HG03457 (cell line): ENCODE measurements at regions not wholly inside any gene's neighbourhood (a gene's known extent, or its start where the extent isn't known, plus 50 kb on each side); places are given as distances from the start of the nearest gene placed in this dataset.
"Not testable (repeated sequence)": the region's sequence is repeated elsewhere in the genome, so short reads cannot be mapped to it uniquely, and the experiment has no call there.

Experiments used
- ATAC-seq: cut with Tn5 transposase; IDR thresholded peaks from one replicate; pipeline ENCODE4 v1.9.1; 2021; ENCODE audit warnings: moderate number of reproducible peaks; ENCODE audit not compliant: unreplicated experiment

DNA sequence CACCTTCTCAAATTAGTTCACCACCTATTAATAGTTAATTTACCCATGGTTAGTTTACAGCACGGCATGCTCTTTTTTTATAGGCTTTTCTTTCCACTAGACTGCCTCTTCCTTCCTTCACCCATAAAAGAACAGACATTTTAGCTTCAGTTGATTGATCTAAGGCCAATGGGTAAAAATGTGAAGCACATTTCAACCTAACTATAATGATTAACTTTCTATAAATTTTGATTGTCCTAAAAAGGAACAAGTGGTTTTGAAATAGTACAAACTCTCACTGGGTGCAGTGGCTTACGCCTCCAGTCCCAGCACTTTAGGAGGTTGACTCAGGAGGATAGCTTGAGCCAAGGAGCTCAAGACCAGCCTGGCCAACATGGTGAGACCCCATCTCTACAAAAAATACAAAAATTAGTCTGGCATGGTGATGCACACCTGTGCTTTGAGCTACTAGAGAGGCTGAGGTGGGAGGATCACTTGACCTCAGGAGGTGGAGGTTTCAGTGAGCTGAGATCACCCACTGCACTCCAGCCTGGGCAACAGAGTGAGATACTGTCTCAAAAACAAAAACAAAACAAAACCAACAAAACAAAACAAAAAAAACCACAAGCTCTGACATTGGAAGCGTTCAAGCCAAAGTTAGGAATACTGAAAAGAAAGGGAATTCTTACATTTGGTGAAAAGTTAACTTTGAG is 89.9 kb upstream of the FAT1 start:
- ATAC-seq = no peak

DNA sequence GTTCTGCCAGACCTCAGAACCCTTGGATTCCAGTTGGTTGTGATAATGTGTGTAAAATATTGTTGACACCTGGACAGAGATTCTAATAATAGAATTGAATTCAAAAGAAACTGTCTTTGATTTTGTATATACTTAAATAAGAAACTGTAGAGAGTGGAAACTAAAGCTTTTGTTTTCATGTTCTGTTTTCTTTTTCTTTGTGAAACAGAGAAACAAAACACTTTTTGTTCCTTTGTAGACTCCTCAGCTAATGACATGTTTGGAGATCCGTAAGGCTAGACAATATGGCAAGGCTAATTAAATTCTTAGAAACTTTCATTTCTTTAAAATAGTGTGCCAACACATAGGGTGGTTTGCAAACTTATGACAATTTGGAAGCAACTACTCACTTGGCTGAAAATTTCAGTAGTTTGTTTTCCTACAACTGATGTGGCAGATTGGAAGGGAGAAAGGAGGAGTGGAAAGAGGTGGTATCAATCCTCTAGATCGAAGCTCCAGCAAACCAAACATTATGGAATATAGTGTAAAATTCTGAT is 90.9 kb upstream of the FAT1 start:
- ATAC-seq = no peak

DNA sequence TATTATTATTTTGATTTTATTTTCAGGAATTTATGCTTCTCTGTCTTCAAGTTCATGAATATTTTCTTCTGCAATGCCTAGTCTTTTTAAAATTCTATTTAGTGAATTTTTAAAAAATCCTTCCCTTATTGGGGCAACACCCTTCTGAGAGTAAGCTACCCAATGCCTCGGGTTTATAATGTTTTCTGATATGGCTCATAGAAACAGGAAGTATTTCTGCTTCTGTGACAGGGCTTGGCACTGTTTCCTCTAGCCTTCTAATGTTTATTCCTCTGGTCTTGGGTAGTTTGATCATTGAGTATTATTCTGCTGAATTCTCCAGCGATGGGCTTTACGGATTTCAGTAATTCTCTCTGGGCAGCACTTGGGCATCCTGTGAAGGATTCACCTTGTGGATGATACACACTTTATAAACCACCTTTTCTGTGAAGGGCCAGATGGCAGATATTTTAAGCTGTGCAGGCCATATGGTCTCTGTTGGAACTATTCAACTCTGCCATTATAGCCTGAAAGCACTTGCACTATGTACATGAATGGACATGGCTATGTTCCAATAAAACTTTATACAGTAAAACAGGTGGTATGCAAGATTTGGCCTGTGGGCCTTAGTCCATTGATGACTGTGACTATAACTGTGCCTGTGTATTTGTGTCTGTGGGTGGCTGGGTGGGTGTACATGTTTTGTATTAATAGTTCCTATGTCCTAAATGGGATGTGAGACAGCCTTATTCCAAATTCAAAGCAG is 95.9 kb upstream of the FAT1 start:
- no peak for ATAC-seq

DNA sequence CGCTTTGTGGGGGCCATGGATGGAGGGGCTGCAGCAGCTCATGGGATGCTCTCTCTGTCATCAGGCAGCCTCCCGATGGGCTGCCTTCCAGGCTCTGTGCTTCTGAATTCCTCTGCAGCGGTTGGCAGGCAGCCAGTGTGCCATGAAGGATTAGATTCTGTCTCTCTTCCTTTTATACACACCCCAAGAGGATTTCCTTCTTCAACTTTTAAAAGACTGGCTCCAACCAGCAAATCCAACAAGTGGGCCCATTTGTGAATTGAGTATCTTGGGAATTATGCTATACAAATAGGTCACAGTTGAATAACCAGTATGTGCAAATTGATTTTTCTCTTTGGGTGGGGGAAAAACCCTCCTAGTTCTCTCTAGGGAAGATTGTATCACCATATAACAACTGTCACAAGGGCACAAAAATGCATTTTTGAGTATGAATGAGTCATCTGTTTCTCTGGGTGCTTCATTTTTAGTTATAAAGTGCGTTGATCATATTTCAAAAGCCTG is 96.8 kb upstream of the FAT1 start:
- ATAC-seq = no peak

DNA sequence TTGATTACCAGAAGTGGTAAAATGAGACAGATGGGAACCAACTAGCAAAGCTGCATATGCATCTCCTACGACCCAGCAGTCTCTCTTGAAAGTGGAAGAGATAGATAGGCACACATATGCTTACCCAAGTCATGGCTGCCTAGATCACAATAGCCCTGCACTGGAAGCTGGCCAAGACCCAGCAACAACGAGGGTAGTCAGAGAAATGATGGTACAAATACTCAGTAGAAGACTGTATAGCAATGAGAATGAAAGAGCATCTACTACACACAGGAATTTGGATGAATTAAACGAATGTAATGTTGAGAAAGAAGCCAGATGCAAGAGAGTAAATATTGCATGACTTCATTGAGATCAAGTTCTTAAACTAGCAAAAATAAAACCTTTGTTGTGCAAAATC is 100.3 kb upstream of the FAT1 start:
- no peak for ATAC-seq

DNA sequence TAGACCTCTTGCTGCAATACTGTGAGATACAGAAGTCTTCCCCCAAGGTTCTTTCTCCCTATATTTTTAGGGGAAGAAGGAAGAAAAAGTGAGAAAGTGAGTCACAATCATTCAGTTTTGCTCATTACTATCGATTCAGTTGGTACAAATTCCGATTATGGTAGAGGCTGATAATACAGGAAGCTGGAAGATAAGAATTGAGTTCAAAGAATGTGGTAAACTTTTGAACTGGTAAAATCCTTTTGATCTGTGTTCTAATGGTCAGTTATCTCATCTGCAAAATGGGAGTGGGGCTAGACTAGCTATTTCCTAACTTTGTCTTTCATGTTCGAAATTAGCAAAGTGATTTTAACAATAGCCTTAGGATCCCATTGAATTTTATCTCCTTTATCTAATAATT is 101.4 kb upstream of the FAT1 start:
- no peak for ATAC-seq

DNA sequence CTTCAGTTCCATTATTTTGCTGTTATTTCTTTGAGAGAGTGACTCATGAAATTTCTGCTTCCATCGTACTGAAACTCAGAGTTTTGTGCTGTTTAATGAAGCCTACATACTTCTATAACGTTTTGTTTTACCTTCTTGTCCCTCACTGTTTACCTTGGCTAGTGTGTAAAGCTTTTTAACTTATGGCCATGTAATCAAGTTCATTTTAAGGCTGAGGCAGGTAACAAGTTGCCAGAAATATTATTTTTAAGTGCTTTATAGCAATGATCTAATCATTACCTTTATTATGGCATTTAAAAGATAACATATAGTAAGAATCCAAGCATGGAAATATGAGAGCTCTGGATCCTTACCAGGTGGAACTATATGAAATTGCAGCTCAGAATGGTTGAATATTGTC is 102.3 kb upstream of the FAT1 start:
- no peak for ATAC-seq

DNA sequence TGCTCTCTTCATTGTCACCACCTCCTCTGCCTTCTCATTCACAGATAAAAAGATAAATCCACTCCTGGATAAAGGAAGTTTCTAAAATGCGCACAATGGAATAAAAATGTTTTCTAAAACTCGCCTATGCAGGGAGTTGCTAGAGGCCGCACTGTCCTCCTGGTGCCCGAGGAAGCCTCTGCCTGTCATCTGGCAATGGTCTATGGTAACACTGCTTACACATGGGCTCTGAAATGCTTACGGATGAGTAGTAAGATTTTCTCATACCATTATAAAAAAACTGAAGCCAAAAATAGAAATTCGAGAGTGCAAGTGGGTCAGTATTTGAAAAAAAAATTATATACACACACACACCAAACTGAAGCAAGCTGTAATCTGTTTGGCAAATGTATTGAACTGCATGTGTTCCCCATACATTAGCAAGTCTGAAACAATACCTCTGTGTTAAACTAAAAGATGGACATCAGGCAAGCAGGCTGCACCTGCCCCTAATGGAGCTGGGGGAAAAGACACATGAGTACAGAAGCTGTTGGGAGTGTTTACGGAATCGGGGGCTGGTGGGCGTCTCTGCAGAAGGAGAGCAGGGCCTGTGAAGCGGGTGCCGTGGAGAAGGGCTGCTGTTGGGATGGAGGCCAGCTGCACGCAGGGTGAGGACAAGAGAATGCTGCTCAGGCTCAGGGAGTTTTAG is 103.3 kb upstream of the FAT1 start:
- ATAC-seq = no peak

DNA sequence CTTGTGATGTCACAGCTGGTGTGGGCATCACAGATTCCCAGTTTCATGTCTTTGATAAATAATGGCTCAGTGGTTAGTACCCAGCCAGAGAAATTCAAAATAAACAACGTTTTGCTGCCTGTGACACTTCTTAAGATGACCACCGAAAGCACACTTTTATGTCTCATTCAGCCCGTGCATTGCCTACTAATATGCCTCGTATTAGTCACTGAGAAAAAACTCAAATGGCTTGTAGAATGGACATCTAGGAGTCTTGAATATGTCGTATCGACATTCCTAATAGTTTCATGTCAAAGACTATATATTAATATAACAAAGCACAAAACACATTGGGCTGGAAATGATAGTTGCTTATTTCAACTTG is 103.9 kb upstream of the FAT1 start:
- no peak for ATAC-seq

DNA sequence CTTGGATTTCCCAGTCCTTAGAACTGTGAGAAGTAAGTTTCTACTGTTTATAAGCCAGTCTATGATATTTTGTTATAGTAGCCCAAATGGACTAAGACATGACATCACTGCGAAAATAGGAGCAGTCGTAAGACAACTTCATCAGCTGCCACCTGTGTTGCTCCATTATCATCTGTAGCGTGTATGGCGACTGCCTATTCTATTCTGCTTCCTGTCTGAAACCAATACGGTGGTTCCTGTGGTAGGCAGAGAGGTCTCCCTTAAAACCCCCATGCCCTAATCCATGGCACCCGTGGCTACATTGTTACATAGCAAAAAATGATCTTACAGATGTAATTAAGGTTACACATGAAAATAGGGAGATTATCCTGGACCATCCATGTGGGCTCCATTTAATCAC is 105.4 kb upstream of the FAT1 start:
- ATAC-seq = no peak

DNA sequence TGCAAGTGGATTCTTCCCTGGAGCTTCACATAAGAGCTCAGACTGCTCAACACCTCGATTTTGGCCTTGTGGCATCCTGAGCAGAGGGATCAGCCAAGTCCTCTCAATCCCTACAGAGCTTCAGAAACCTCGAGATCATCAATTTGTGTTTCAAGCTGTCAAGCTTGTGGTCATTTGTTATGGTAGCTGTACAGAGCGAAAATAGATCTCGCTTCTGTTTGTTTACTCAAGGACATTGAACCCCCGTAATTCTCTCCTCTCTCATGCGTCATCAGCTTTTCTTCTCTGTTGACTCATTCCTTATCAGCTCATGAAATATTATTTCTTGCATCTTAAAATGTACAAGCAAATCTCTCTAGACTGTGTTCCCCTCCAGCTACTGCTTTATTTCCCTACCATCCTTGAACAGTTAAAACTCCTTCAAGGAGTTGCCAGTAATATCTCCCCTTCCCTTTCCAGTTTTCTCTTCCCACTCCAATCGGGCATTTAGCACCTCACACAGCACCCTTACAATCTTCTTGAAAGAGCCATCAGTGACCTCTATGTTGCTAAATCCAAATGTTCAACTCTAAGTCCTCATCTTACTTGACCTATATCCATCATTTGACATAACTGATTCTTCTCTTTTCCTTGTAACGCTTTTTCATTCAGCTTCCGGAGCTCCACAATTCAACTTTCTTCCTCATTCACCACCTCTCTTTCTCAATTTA is 106.2 kb upstream of the FAT1 start:
- no peak for ATAC-seq

DNA sequence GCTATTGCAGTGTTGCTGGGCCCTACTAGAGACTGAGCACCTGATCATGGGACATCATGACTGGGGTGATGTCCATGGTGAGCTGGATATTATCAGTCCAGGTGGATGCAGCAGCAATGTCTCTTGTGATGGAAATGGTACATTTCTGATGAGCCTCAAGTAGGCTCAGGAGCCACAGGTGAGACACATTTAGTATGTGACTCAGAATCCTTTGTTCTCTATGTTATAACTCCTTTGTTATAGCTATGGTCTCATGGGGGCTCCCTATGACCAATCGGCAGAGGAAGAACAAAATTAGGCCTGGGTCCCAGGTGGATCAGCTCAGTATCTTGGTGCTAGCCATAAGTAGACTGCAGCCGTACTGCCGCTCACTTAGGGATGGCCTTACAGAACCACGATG is 107.9 kb upstream of the FAT1 start:
- no peak for ATAC-seq

DNA sequence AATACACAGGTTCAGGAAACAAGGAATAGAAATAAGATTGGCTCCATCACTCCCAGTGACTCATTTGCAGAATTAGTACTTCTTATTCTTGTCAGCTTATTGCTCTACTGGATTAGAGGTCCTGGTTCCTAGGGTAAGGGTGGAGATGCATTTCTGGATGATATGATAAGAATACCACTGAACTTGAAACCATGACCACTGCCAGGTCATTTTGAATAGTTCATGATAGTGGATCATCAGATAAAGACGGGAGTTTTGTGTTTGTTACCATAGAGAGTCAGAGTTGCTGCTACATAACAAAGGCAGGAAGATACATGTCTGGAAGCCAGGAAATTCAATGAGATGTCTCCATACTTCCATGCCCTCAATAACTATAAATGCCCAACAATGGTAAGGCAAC is 109.2 kb upstream of the FAT1 start:
- no peak for ATAC-seq

DNA sequence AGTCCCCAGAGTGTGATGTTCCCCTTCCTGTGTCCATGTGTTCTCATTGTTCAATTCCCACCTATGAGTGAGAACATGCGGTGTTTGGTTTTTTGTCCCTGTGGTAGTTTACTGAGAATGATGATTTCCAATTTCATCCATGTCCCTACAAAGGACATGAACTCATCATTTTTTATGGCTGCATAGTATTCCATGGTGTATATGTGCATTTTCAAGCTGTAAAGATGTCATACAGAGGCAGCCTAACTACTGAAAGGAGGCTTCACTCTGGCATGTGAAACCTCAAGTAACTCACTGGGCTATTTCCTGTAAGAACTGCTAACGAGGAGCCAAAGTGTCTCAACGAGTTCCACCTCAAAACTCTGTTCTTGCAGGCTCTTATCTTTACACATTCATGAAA is 113.8 kb upstream of the FAT1 start:
- ATAC-seq = not testable (repeated sequence)

DNA sequence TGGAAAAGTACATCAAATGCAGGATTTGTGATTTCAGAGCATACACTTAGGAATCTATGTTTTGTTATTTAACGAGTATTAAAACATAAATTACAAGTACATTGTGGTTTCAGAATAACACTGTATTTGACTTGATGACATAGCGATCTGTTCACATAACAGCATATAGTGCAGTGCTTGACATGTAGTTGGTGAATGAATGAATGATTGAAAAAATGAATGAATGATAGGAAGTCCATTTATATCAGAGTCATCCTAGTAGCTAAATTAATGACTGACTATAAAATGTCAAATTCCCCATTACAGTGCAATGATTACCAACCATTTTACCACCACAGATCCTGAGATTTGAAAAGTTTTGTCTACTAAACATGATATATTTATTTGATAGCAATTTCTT is 114.6 kb upstream of the FAT1 start:
- no peak for ATAC-seq

DNA sequence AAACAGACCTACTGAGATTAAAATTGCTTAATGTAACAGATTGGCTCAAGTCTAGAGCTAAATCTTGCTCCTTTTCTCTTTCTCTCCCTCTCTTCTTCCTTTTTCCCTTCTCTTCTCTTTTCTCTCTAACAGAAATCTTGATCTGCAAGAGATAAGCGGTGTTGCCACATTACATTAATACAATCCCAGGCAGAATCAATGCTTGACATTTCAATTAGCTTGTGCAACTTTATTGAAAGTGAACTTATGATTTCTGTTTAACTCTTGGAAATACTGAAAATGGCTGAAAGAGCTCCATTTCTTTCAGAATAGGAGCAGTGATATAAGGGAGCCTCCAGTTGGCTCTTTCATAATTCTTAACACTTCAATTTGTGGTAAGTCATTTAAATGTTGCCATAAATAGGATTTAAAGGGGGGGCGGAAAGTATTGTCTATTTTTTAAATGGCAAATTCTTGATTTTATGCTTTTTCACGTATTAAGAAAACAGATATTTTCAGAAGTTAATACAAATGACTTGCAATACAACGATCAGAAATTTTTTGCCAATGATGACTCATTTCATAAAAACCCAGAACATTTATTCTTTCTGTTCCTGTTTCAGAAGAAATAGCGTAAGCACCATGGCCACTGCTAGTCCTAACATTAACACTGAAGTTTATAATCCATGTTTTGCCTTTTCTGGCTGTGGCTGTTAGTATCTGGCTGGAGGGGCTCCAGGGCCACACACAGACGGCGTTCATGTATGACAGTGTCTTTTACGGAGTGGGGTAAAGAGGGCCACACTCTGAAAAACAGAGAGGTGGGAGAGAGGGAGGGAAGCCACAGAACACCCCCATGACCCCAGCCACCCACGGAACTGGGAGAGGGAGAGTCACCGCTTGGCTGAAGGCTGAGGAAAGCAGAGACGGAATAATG is 115.7 kb upstream of the FAT1 start:
- peak; percentile 83 for ATAC-seq

DNA sequence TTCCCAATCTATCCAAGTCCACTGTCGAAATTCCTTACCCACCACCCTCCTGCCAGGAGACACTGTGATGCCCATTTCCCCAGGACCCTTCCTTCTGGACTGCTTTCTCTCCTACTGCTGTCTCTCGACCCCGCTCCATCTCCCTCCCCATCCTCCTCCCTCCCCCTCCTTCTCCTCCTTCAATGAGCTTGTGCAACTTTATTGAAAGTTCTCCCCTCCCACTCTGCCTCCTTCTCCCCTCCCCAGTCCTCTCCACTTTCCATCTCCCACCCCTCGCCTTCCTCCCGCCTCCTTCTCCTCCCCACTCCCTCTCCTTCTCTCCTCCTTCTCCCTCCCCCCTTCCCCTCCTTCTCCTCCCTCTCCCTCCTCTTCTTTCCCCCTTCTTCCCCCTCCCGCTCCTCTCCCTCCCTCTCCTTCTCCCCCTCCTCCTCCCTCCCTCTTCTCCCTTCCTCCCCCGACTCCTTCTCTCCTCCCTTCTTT is 116.6 kb upstream of the FAT1 start:
- no peak for ATAC-seq

DNA sequence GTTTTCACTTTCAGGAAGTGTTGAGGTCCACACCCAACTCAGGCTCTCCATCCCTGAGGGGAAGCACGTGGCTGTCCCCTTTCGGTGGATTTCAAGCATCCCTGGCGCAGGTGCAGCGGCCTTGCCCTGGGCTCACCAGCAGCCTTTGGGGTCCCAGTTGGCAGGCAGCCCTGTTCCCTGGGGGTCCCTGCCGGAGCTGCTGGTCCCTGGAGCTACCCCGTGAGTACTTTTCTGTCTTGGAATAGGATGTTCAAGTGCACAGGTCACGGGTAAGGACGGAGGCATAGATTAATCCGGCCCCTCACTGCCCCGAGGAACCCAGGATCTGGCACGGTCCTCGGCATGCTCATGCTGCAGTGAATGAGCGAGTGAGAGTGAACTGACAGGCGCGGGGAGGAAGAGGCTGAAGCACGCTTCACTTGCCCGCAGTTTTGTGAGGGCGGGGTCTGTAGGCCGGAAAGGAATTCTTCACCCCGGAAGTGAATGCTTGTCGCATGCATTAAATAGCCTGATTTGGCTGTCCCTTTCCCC is 117.2 kb upstream of the FAT1 start:
- no peak for ATAC-seq

DNA sequence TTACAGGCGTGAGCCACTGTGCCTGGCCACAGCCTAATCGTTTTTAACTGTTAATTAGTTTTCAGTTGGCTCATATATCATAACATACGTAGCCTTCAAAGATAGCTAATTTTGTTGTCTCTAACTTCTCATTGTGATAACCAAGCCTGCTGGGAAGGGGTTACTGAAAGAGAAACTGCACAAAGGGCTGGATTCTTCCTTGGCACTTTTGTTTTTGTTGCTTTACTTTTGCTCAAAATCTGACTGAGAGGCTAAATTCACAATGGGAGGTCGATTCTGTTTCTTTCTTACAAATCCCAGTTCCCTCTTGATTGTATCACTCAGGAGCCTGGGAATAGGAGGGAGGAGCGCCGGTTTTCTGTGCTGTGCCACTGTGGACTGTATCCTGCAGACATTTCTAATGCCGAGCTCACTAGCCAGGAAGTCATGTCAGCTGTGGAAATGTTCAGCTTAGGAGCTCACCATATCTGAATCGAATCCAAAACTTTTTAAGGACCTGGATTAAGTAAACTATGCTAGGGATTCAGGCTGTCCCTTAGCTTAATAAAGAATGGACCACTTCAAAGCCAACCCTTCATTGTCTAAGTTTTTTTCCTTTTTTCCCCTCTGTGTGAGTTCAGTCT is 120.5 kb upstream of the FAT1 start:
- no peak for ATAC-seq
